GM12878 (cell line): ENCODE measurements at regions not wholly inside any gene's neighbourhood (a gene's known extent, or its start where the extent isn't known, plus 50 kb on each side); places are given as distances from the start of the nearest gene placed in this dataset.

Source experiments
- ATAC-seq: fragments of 200-7000 bp; cut with Tn5 transposase; 3 replicates; pipeline ENCODE4 v1.9.1; 2020; ENCODE audit warnings: mild to moderate bottlenecking, moderate library complexity
- BruUV-seq: library from RNA; stranded (reverse); fragments of 400-500 nt; replicated peaks from 2 replicates; lab custom pipeline; 2021; lab: Mats Ljungman, UMichigan
- CTCF ChIA-PET: fragments of 300-600 bp; sonication (Branson Sonifier 250); formaldehyde crosslinking; extraction: SDS; loops from one replicate; lab custom pipeline; 2021; ENCODE audit warnings: inconsistent platforms; lab: Yijun Ruan, JAX
- POLR2A ChIA-PET: fragments of 350-600 bp; formaldehyde crosslinking; extraction: SDS; loops from one replicate; lab custom pipeline; 2021; ENCODE audit warnings: inconsistent platforms; lab: Charles Lee
- RAD21 ChIA-PET: fragments of 300-600 bp; sonication (Branson Sonifier 250); formaldehyde crosslinking; loops from one replicate; lab custom pipeline; 2023; ENCODE audit warnings: antibody characterized with exemption; ENCODE audit not compliant: unreplicated experiment; lab: Charles Lee
- SMC1A ChIA-PET: fragments of 300-600 bp; sonication (Branson Sonifier 250); formaldehyde crosslinking; loops from one replicate; lab custom pipeline; 2023; ENCODE audit not compliant: unreplicated experiment, uncharacterized antibody; lab: Charles Lee
- DNase-seq: peaks from one replicate; pipeline ENCODE4 v3.0.0-alpha.2; 2011; ENCODE audit warnings: low read depth, low spot score
- FAIRE-seq: peaks from 3 replicates; lab custom pipeline; 2011; peaks lifted over from hg19 to GRCh38; lab: Jason Lieb, UNC
- H2AFZ ChIP-seq: 2 replicates; pipeline ENCODE4 v1.6.0; 2011; ENCODE audit warnings: low read depth, low read length, control low read depth; ENCODE audit not compliant: control insufficient read depth
- H3K27ac ChIP-seq: 2 replicates; pipeline ENCODE4 v1.5.1; 2011; ENCODE audit warnings: control low read depth; ENCODE audit not compliant: control insufficient read depth, insufficient read depth
- H3K27me3 ChIP-seq, 2 experiments: replicated peaks in 1 of 2; 2 replicates each; pipeline versions ENCODE4 v1.6.0 to v1.6.1; 2011; ENCODE audit warnings: low read length in 1 of 2; ENCODE audit not compliant: control insufficient read depth in 2 of 2, insufficient read depth in 2 of 2
- H3K36me3 ChIP-seq, 2 experiments: 2 replicates each; pipeline ENCODE4 v1.5.1; 2011; ENCODE audit warnings: low read length in 1 of 2; ENCODE audit not compliant: control insufficient read depth in 2 of 2, insufficient read depth in 2 of 2
- H3K4me1 ChIP-seq: 2 replicates; pipeline ENCODE4 v1.6.1; 2011; ENCODE audit warnings: mild to moderate bottlenecking, low read length, moderate library complexity, mixed read lengths; ENCODE audit not compliant: control insufficient read depth, insufficient read depth
- H3K4me2 ChIP-seq: 2 replicates; pipeline ENCODE4 v1.6.0; 2011; ENCODE audit warnings: control low read depth; ENCODE audit not compliant: control insufficient read depth, insufficient read depth
- H3K4me3 ChIP-seq: fragments of 200-600 bp; sonication (generic); 2 replicates; pipeline ENCODE4 v1.5.1; 2016
- H3K79me2 ChIP-seq: 2 replicates; pipeline ENCODE4 v1.6.0; 2011; ENCODE audit warnings: low read length; ENCODE audit not compliant: control insufficient read depth, insufficient read depth
- H3K9ac ChIP-seq: 2 replicates; pipeline ENCODE4 v1.8.0; 2011; ENCODE audit warnings: low read length, control low read depth, mixed read lengths; ENCODE audit not compliant: control insufficient read depth, insufficient read depth
- H3K9me3 ChIP-seq: replicated peaks from 3 replicates; pipeline ENCODE4 v1.5.1; 2011; ENCODE audit warnings: mild to moderate bottlenecking, low read length; ENCODE audit not compliant: control insufficient read depth, insufficient read depth
- H4K20me1 ChIP-seq: 2 replicates; pipeline ENCODE4 v1.6.0; 2011; ENCODE audit not compliant: control insufficient read depth, insufficient read depth
- BACH1 ChIP-seq: fragments of 450-650 bp; IDR thresholded peaks from 2 replicates; pipeline ENCODE4 v1.6.1; 2017; ENCODE audit warnings: mild to moderate bottlenecking, borderline replicate concordance
- EP300 ChIP-seq, 2 experiments: fragments of 150-350 bp in 1 of 2; IDR thresholded peaks; 2 replicates each; pipeline ENCODE4 v1.6.1; 2011 to 2012; ENCODE audit warnings: low read depth in 2 of 2, low read length in 2 of 2, borderline replicate concordance in 1 of 2, improper control_type of control experiment in 1 of 2, inconsistent platforms in 1 of 2; ENCODE audit not compliant: control insufficient read depth in 1 of 2
- KAT2A ChIP-seq: conservative IDR thresholded peaks from 2 replicates; pipeline ENCODE4 v1.6.1; 2011; ENCODE audit warnings: low read depth, low read length; ENCODE audit not compliant: control insufficient read depth
- LARP7 ChIP-seq: fragments of 450-650 bp; IDR thresholded peaks from 2 replicates; pipeline ENCODE4 v1.6.1; 2017; ENCODE audit warnings: mild to moderate bottlenecking
- MTA2 ChIP-seq: fragments of 450-650 bp; IDR thresholded peaks from 2 replicates; pipeline ENCODE4 v1.6.1; 2016; ENCODE audit warnings: low read depth, mild to moderate bottlenecking, moderate library complexity
- NKRF ChIP-seq: fragments of 450-650 bp; conservative IDR thresholded peaks from 2 replicates; pipeline ENCODE4 v1.6.1; 2017; ENCODE audit warnings: mild to moderate bottlenecking, moderate library complexity
- RUNX3 ChIP-seq: IDR thresholded peaks from 2 replicates; pipeline ENCODE4 v1.6.1; 2012; ENCODE audit warnings: low read length, inconsistent platforms
- YY1 ChIP-seq: IDR thresholded peaks from 2 replicates; pipeline ENCODE4 v1.6.1; 2011; ENCODE audit warnings: low read depth, mild to moderate bottlenecking, low read length
- WGBS: methylation state at CpG from one replicate; pipeline ENCODE4 v1.1.6; 2016; ENCODE audit warnings: low lambda C conversion rate; ENCODE audit not compliant: insufficient replicate concordance, insufficient coverage; ENCODE audit errors: missing lambda C conversion rate; 5-methylcytosine and 5-hydroxymethylcytosine counted together
- in situ Hi-C: fragments of 300-500 bp; cut with MboI; formaldehyde crosslinking; loops from 9 replicates; pipeline ENCODE4 v1.14.3; 2018; ENCODE audit warnings: mixed read lengths
- intact Hi-C: fragments of 100-400 bp; cut with micrococcal nuclease; formaldehyde crosslinking; loops from one replicate; pipeline ENCODE4 v1.14.2; 2022; ENCODE audit not compliant: unreplicated experiment

GRCh38 chr3:67788396-67788795 is 134.0 kb upstream of the SUCLG2 start:
- Histone ChIP-seq H3K36me3 (no peaks in the 10 kb centered on the region), H4K20me1 (no peaks in the 10 kb centered on the region), H3K9me3 (no peaks in the 10 kb centered on the region), H3K79me2 (no peaks in the 10 kb centered on the region), H2AFZ (no peak overlapping the region), H3K9ac (no peak overlapping the region), H3K4me2 (no peak overlapping the region), H3K4me1 (no peaks in the 10 kb centered on the region), H3K27me3 (no peaks in the 10 kb centered on the region), H3K4me3 (no peak overlapping the region), H3K27ac (no peak overlapping the region)
- no TSS peak for BruUV-seq
- SMC1A ChIA-PET, result interaction anchor here (1.4 to 3.1 kb wide), 3 partner anchors 11 to 675 kb away, joined by 3 to 45 read pairs (median 13); no protein-coding TSS in a partner anchor
- RAD21 ChIA-PET, result interaction anchor here (2.5 to 3.4 kb wide), 2 partner anchors 406 to 675 kb away, joined by 13 to 37 read pairs; no protein-coding TSS in a partner anchor
- 71% methylated on average over 6 of the region's 6 CpGs for WGBS
- in situ Hi-C loops, result loop anchor here (10.0 to 25.0 kb wide), 2 partner anchors 674 to 801 kb away; partner anchors contain the start of gene KBTBD8
- intact Hi-C loops, result no loop called here
- no peak for TF ChIP-seq RUNX3
- no peak for TF ChIP-seq YY1
- TF ChIP-seq NKRF, result no peak
- no peak for TF ChIP-seq MTA2
- no peak for TF ChIP-seq BACH1
- TF ChIP-seq EP300 (IDR thresholded peaks at IDR 0.05; ENCODE audit: borderline replicate concordance in 1 of 2, control insufficient read depth in 1 of 2, low read depth in 2 of 2, low read length in 2 of 2), result no peak
- TF ChIP-seq LARP7, result no peak
- no peak for TF ChIP-seq KAT2A
- POLR2A ChIA-PET, result no interaction called here
- CTCF ChIA-PET, result interaction anchor here (1.4 to 4.5 kb wide), 3 partner anchors 41 to 849 kb away, joined by 3 to 106 read pairs (median 3); no protein-coding TSS in a partner anchor
- no peak for FAIRE-seq
- DNase-seq, result no peak
- no peak for ATAC-seq
